Myocyte (in vitro differentiated cells): ENCODE measurements at regions not wholly inside any gene's neighbourhood (a gene's known extent, or its start where the extent isn't known, plus 50 kb on each side); places are given as distances from the start of the nearest gene placed in this dataset.
"Not testable (repeated sequence)": the region's sequence is repeated elsewhere in the genome, so short reads cannot be mapped to it uniquely, and the experiment has no call there.

Source experiments
- DNase-seq: peaks from one replicate; pipeline ENCODE4 v3.0.0-alpha.2; 2012; ENCODE audit warnings: low read depth

- DNase-seq, result no peak
These were observed 92.6 kb upstream of the CTBP2 start for GRCh38 chr10:125252937-125253336.

- not testable (repeated sequence) for DNase-seq
These were observed 90.5 kb upstream of the CTBP2 start for GRCh38 chr10:125250834-125251233.

- DNase-seq, result no peak
These were observed 89.6 kb upstream of the CTBP2 start for GRCh38 chr10:125249948-125250347.

- DNase-seq, result no peak
These were observed 88.1 kb upstream of the CTBP2 start for GRCh38 chr10:125248489-125248888.

- DNase-seq, result no peak
These were observed 87.2 kb upstream of the CTBP2 start for GRCh38 chr10:125247576-125247975.

- DNase-seq, result no peak
These were observed 83.3 kb upstream of the CTBP2 start for GRCh38 chr10:125243532-125244253.

- DNase-seq, result no peak
These were observed 78.3 kb upstream of the CTBP2 start for GRCh38 chr10:125238682-125239081.

GRCh38 chr10:125236091-125236490 lies 75.7 kb upstream of the CTBP2 start:
- no peak for DNase-seq

GRCh38 chr10:125235093-125236069 lies 75.0 kb upstream of the CTBP2 start:
- peak; percentile 64 for DNase-seq

- peak; percentile 56 for DNase-seq
These were observed 74.2 kb upstream of the CTBP2 start for GRCh38 chr10:125234576-125234975.

- DNase-seq, result no peak
These were observed 73.4 kb upstream of the CTBP2 start for GRCh38 chr10:125233726-125234125.

GRCh38 chr10:125232841-125233240 lies 72.5 kb upstream of the CTBP2 start:
- DNase-seq, result no peak

- DNase-seq, result no peak
These were observed 71.6 kb upstream of the CTBP2 start for GRCh38 chr10:125231813-125232475.

GRCh38 chr10:125231116-125231812 lies 70.9 kb upstream of the CTBP2 start:
- DNase-seq, result peak; percentile 96

- no peak for DNase-seq
These were observed 69.9 kb upstream of the CTBP2 start for GRCh38 chr10:125230251-125230650.

GRCh38 chr10:125228245-125228940 lies 68.0 kb upstream of the CTBP2 start:
- not testable (repeated sequence) for DNase-seq

- no peak for DNase-seq
These were observed 67.2 kb upstream of the CTBP2 start for GRCh38 chr10:125227546-125227945.

- no peak for DNase-seq
These were observed 66.5 kb upstream of the CTBP2 start for GRCh38 chr10:125226823-125227222.

- no peak for DNase-seq
These were observed 65.6 kb upstream of the CTBP2 start for GRCh38 chr10:125226005-125226404.

- DNase-seq, result no peak
These were observed 64.7 kb upstream of the CTBP2 start for GRCh38 chr10:125225051-125225450.
